ENCODE measurements at regions not wholly inside any gene's neighbourhood (a gene's known extent, or its start where the extent isn't known, plus 50 kb on each side); places are given as distances from the start of the nearest gene placed in this dataset.

- Histone ChIP-seq H3K4me3 (ENCODE audit: low read length) (no peak overlapping the region), H3K36me3 (ENCODE audit: control insufficient read depth, insufficient read depth, low read length) (no peaks in the 10 kb centered on the region), H3K9ac (ENCODE audit: extremely low read depth, low read length, poor library complexity, severe bottlenecking) (no peak overlapping the region), H3K27me3 (ENCODE audit: control insufficient read depth, insufficient read depth, low read length, poor library complexity, severe bottlenecking) (peaks cover 84% of the 10 kb centered on the region), H3K4me1 (ENCODE audit: control insufficient read depth, insufficient read depth, low read length) (no peaks in the 10 kb centered on the region), H3K9me3 (ENCODE audit: control insufficient read depth, low read length) (no peaks in the 10 kb centered on the region), H3K27ac (ENCODE audit: low read depth, low read length) (no peak overlapping the region)
- TF ChIP-seq, protein P1, sequence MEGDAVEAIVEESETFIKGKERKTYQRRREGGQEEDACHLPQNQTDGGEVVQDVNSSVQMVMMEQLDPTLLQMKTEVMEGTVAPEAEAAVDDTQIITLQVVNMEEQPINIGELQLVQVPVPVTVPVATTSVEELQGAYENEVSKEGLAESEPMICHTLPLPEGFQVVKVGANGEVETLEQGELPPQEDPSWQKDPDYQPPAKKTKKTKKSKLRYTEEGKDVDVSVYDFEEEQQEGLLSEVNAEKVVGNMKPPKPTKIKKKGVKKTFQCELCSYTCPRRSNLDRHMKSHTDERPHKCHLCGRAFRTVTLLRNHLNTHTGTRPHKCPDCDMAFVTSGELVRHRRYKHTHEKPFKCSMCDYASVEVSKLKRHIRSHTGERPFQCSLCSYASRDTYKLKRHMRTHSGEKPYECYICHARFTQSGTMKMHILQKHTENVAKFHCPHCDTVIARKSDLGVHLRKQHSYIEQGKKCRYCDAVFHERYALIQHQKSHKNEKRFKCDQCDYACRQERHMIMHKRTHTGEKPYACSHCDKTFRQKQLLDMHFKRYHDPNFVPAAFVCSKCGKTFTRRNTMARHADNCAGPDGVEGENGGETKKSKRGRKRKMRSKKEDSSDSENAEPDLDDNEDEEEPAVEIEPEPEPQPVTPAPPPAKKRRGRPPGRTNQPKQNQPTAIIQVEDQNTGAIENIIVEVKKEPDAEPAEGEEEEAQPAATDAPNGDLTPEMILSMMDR (conservative IDR thresholded peaks at IDR 0.05) = no peak
- 91 to 98% methylated on average over 4 to 7 of the region's 7 CpGs for WGBS, 2 experiments (ENCODE audit: insufficient coverage in 1 of 2, insufficient read length in 1 of 2)
- Mint-ChIP-seq H3K27me3 (ENCODE audit: insufficient read depth) (peaks cover 89% of the 10 kb centered on the region), H3K4me3 (no peak overlapping the region), H3K4me1 (peaks cover under 1% of the 10 kb centered on the region), H3K36me3 (ENCODE audit: low read depth) (no peaks in the 10 kb centered on the region), H3K27ac (no peak overlapping the region), H3K9me3 (no peaks in the 10 kb centered on the region)
- no peak for DNase-seq
Observed at GRCh38 chr7:128161466-128162125, 79.5 kb upstream of the LEP start.

DNA sequence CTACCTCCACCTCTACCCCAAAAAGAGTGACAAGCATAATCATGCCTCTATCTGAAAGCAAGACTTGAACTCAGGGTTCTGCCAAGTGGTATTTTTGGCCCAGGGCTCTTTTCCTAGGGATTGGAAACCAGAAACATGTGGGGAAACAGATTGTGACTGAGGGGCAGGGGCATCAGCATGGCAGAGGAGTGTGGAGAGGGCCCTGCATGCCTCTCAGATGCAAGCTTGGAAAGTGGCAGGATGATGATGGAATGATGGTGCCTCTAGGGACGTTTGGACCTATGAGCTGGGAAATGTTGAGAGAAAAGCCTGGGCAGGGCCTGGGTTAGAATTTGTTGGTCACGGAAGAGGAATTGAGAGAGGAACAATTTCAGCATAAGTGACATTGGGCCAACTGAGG, 78.4 kb upstream of the LEP start:
- H3K9me3 ChIP-seq (ENCODE audit: control insufficient read depth, low read length) = no peaks in the 10 kb centered on the region
- no peak overlapping the region for H3K9ac ChIP-seq (ENCODE audit: extremely low read depth, low read length, poor library complexity, severe bottlenecking)
- H3K27me3 ChIP-seq (ENCODE audit: control insufficient read depth, insufficient read depth, low read length, poor library complexity, severe bottlenecking) = peaks cover 94% of the 10 kb centered on the region
- Mint-ChIP-seq H3K9me3 (no peaks in the 10 kb centered on the region), H3K4me3 (no peak overlapping the region), H3K36me3 (ENCODE audit: low read depth) (no peaks in the 10 kb centered on the region), H3K4me1 (peaks cover 1% of the 10 kb centered on the region), H3K27ac (no peak overlapping the region), H3K27me3 (ENCODE audit: insufficient read depth) (peaks cover 92% of the 10 kb centered on the region)
- WGBS, 2 experiments (ENCODE audit: insufficient coverage in 1 of 2, insufficient read length in 1 of 2) = 89 to 90% methylated on average over 2 of the region's 2 CpGs
- TF ChIP-seq, protein P1 (conservative IDR thresholded peaks at IDR 0.05) = no peak
- no peak overlapping the region for H3K4me3 ChIP-seq (ENCODE audit: low read length)
- no peaks in the 10 kb centered on the region for H3K4me1 ChIP-seq (ENCODE audit: control insufficient read depth, insufficient read depth, low read length)
- H3K36me3 ChIP-seq (ENCODE audit: control insufficient read depth, insufficient read depth, low read length) = no peaks in the 10 kb centered on the region
- H3K27ac ChIP-seq (ENCODE audit: low read depth, low read length) = no peak overlapping the region
- DNase-seq = no peak

DNA sequence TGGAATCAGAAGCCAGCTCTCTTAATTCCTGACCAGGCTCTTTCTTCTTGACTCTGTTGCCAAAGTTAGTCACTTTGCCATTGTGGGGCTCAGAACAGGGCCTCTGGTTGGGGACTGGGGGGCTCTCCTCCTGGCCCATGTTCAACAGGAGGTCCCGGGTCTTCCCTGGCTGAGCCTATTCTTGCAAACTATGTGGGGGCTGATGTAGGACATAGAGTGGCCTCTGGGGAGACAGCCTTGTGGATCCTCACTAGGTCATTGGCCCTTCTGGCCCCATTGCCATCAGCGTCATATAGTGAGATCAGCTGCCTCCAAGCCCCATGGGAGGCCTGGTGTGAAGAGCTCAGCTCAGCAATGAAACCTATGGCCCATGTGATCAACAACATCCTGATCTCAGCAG, 77.6 kb upstream of the LEP start:
- Histone ChIP-seq H3K9ac (ENCODE audit: extremely low read depth, low read length, poor library complexity, severe bottlenecking) (no peak overlapping the region), H3K9me3 (ENCODE audit: control insufficient read depth, low read length) (no peaks in the 10 kb centered on the region), H3K4me1 (ENCODE audit: control insufficient read depth, insufficient read depth, low read length) (no peaks in the 10 kb centered on the region), H3K27me3 (ENCODE audit: control insufficient read depth, insufficient read depth, low read length, poor library complexity, severe bottlenecking) (peaks cover 95% of the 10 kb centered on the region), H3K4me3 (ENCODE audit: low read length) (no peak overlapping the region), H3K27ac (ENCODE audit: low read depth, low read length) (no peak overlapping the region), H3K36me3 (ENCODE audit: control insufficient read depth, insufficient read depth, low read length) (no peaks in the 10 kb centered on the region)
- no peak overlapping the region for H3K4me3 Mint-ChIP-seq
- no peak for DNase-seq
- TF ChIP-seq, protein P1 (conservative IDR thresholded peaks at IDR 0.05) = no peak
- peaks cover 92% of the 10 kb centered on the region for H3K27me3 Mint-ChIP-seq (ENCODE audit: insufficient read depth)
- no peaks in the 10 kb centered on the region for H3K36me3 Mint-ChIP-seq (ENCODE audit: low read depth)
- no peaks in the 10 kb centered on the region for H3K9me3 Mint-ChIP-seq
- no peak overlapping the region for H3K27ac Mint-ChIP-seq
- WGBS, 2 experiments (ENCODE audit: insufficient coverage in 1 of 2, insufficient read length in 1 of 2) = 85 to 88% methylated on average over 2 of the region's 2 CpGs
- H3K4me1 Mint-ChIP-seq = peaks cover 3% of the 10 kb centered on the region

Measured in endodermal cell (in vitro differentiated cells).